Sigmoid colon (tissue), 6 donors: ENCODE measurements at regions not wholly inside any gene's neighbourhood (a gene's known extent, or its start where the extent isn't known, plus 50 kb on each side); places are given as distances from the start of the nearest gene placed in this dataset.

Experiments
- DNase-seq: peaks from one replicate; pipeline ENCODE4 v3.0.0-alpha.2; 2019
- H3K27ac ChIP-seq, 4 donors: fragments of 200-600 bp; sonication (generic); one replicate each; pipeline ENCODE4 v1.5.1; 2016 to 2019; ENCODE audit warnings: mild to moderate bottlenecking in 1 of 4
- H3K27me3 ChIP-seq, 3 donors: fragments of 200-600 bp; sonication (generic); one replicate each; pipeline ENCODE4 v1.5.1; 2019; ENCODE audit warnings: mild to moderate bottlenecking in 1 of 3
- H3K36me3 ChIP-seq, 4 donors: fragments of 200-600 bp; sonication (generic); one replicate each; pipeline ENCODE4 v1.5.1; 2016 to 2019
- H3K4me1 ChIP-seq, 4 donors: fragments of 200-600 bp; sonication (generic); one replicate each; pipeline ENCODE4 v1.5.1; 2017 to 2019
- H3K4me3 ChIP-seq, 4 donors: fragments of 200-600 bp; sonication (generic); one replicate each; pipeline ENCODE4 v1.5.1; 2017 to 2019; ENCODE audit warnings: mild to moderate bottlenecking in 2 of 4, moderate library complexity in 1 of 4
- H3K9me3 ChIP-seq, 4 donors: fragments of 200-600 bp in 3 of 4; sonication (generic) in 3 of 4; one replicate each; pipeline versions ENCODE4 v1.5.1 to v1.6.1; 2013 to 2019
- CTCF ChIP-seq, 4 experiments: fragments of 450-650 bp in 3 of 4; fragments of 200-600 bp in 1 of 4; IDR thresholded peaks; one replicate each; pipeline ENCODE4 v1.5.1; 2016 to 2019; ENCODE audit warnings: antibody characterized with exemption in 4 of 4, mild to moderate bottlenecking in 3 of 4, moderate library complexity in 2 of 4
- EP300 ChIP-seq, 4 donors: sonication (generic); formaldehyde crosslinking; IDR thresholded peaks; one replicate each; pipeline ENCODE4 v1.6.1; 2017; ENCODE audit warnings: antibody characterized with exemption in 4 of 4
- POLR2A ChIP-seq, 2 donors: fragments of 450-650 bp; IDR thresholded peaks; one replicate each; pipeline ENCODE4 v1.6.1; 2016; ENCODE audit warnings: antibody characterized with exemption in 2 of 2, mild to moderate bottlenecking in 2 of 2, moderate library complexity in 2 of 2
- POLR2AphosphoS5 ChIP-seq, 4 donors: sonication (generic); formaldehyde crosslinking; IDR thresholded peaks; one replicate each; pipeline ENCODE4 v1.6.1; 2017; ENCODE audit warnings: antibody characterized with exemption in 4 of 4
- WGBS, 2 donors: extraction: QIAGEN DNeasy Blood & Tissue Kit; methylation state at CpG; one replicate each; pipeline ENCODE4 v1.1.7; 2013; 5-methylcytosine and 5-hydroxymethylcytosine counted together
- intact Hi-C: fragments of 100-400 bp; cut with DNase I; formaldehyde crosslinking; loops from one replicate; pipeline ENCODE4 v1.15.1; 2023
- donor health status: healthy with polysubstance abuse.
- donor health status: healthy.

- Histone ChIP-seq H3K9me3 (no peaks in the 10 kb centered on the region), H3K27me3 (peaks cover 0 to 4% (median 0%) of the 10 kb centered on the region in 3 donors), H3K4me1 (no peaks in the 10 kb centered on the region), H3K4me3 (no peak overlapping the region), H3K36me3 (no peaks in the 10 kb centered on the region), H3K27ac (no peak overlapping the region)
- TF ChIP-seq POLR2AphosphoS5 (IDR thresholded peaks at IDR 0.05) (no peak), POLR2A (IDR thresholded peaks at IDR 0.05) (no peak), CTCF (IDR thresholded peaks at IDR 0.05) (no peak), EP300 (IDR thresholded peaks at IDR 0.05) (no peak)
- intact Hi-C loops, result no loop called here
- no peak for DNase-seq
- whole genome bisulfite sequencing, 2 donors, result 82 to 89% methylated on average over 8 of the region's 8 CpGs
These were observed 167.7 kb downstream of the EMX2 start for GRCh38 chr10:117710181-117710798.

- Histone ChIP-seq H3K4me3 (no peak overlapping the region), H3K4me1 (no peaks in the 10 kb centered on the region), H3K27me3 (peaks cover 0 to 13% (median 0%) of the 10 kb centered on the region in 3 donors), H3K9me3 (peaks cover 0 to 3% (median 1%) of the 10 kb centered on the region in 4 donors), H3K27ac (no peak overlapping the region), H3K36me3 (no peaks in the 10 kb centered on the region)
- intact Hi-C loops, result no loop called here
- 71 to 85% methylated on average over 1 of the region's 1 CpG for WGBS, 2 donors
- no peak for DNase-seq
- no peak for TF ChIP-seq CTCF (IDR thresholded peaks at IDR 0.05)
- TF ChIP-seq POLR2A (IDR thresholded peaks at IDR 0.05), result no peak
- no peak for TF ChIP-seq POLR2AphosphoS5 (IDR thresholded peaks at IDR 0.05)
- TF ChIP-seq EP300 (IDR thresholded peaks at IDR 0.05), result no peak
These were observed 174.3 kb downstream of the EMX2 start for GRCh38 chr10:117716889-117717288.

- TF ChIP-seq POLR2AphosphoS5 (IDR thresholded peaks at IDR 0.05) (no peak), CTCF (IDR thresholded peaks at IDR 0.05) (no peak), EP300 (IDR thresholded peaks at IDR 0.05) (no peak), POLR2A (IDR thresholded peaks at IDR 0.05) (no peak)
- Histone ChIP-seq H3K4me1 (no peaks in the 10 kb centered on the region), H3K36me3 (no peaks in the 10 kb centered on the region), H3K9me3 (peaks cover 0 to 3% (median 1%) of the 10 kb centered on the region in 4 donors), H3K27me3 (peaks cover 0 to 13% (median 0%) of the 10 kb centered on the region in 3 donors), H3K4me3 (no peak overlapping the region), H3K27ac (no peak overlapping the region)
- intact Hi-C loops, result no loop called here
- 50 to 51% methylated on average over 9 of the region's 9 CpGs for WGBS, 2 donors
- DNase-seq, result no peak
These were observed 176.7 kb downstream of the EMX2 start for GRCh38 chr10:117718986-117719920.

GRCh38 chr10:117720931-117721835 lies 178.6 kb downstream of the EMX2 start:
- WGBS, 2 donors, result 46 to 61% methylated on average over 21 of the region's 21 CpGs
- intact Hi-C loops, result no loop called here
- DNase-seq, result no peak
- TF ChIP-seq EP300 (IDR thresholded peaks at IDR 0.05), result no peak
- no peak for TF ChIP-seq POLR2AphosphoS5 (IDR thresholded peaks at IDR 0.05)
- no peak for TF ChIP-seq POLR2A (IDR thresholded peaks at IDR 0.05)
- TF ChIP-seq CTCF (IDR thresholded peaks at IDR 0.05), result no peak
- peaks cover 0 to 13% (median 0%) of the 10 kb centered on the region in 3 donors for H3K27me3 ChIP-seq
- H3K9me3 ChIP-seq, result peaks cover 0 to 3% (median 1%) of the 10 kb centered on the region in 4 donors
- no peak overlapping the region for H3K27ac ChIP-seq
- no peaks in the 10 kb centered on the region for H3K36me3 ChIP-seq
- no peak overlapping the region for H3K4me3 ChIP-seq
- H3K4me1 ChIP-seq, result no peaks in the 10 kb centered on the region
